C4-2B (cell line): ENCODE measurements at regions not wholly inside any gene's neighbourhood (a gene's known extent, or its start where the extent isn't known, plus 50 kb on each side); places are given as distances from the start of the nearest gene placed in this dataset.

ENCODE experiments used
- CTCF ChIP-seq: fragments of 450-650 bp; conservative IDR thresholded peaks from 2 replicates; pipeline ENCODE4 v1.5.1; 2017; ENCODE audit warnings: mild to moderate bottlenecking
- ZFX ChIP-seq: fragments of 450-650 bp; IDR thresholded peaks from 2 replicates; pipeline ENCODE4 v1.6.1; 2017

GRCh38 chr5:101662263-101662662 lies 633.8 kb downstream of the SLCO4C1 start:
- no peak for TF ChIP-seq CTCF
- no peak for TF ChIP-seq ZFX
